Transverse colon (tissue), 3 donors: ENCODE measurements at regions not wholly inside any gene's neighbourhood (a gene's known extent, or its start where the extent isn't known, plus 50 kb on each side); places are given as distances from the start of the nearest gene placed in this dataset.

Experiments
- CTCF ChIP-seq, 5 experiments: fragments of 200-600 bp in 3 of 5; fragments of 450-650 bp in 2 of 5; sonication (generic) in 3 of 5; IDR thresholded peaks; 1 replicate in 2 of 5; 2 replicates in 3 of 5; pipeline ENCODE4 v1.5.1; 2016 to 2017; ENCODE audit warnings: antibody characterized with exemption in 5 of 5, inconsistent platforms in 3 of 5, mild to moderate bottlenecking in 2 of 5, moderate library complexity in 1 of 5
- EP300 ChIP-seq: sonication (generic); formaldehyde crosslinking; IDR thresholded peaks from one replicate; pipeline ENCODE4 v1.6.1; 2017; ENCODE audit warnings: antibody characterized with exemption, low read depth
- POLR2A ChIP-seq: fragments of 450-650 bp; IDR thresholded peaks from one replicate; pipeline ENCODE4 v1.6.1; 2016; ENCODE audit warnings: antibody characterized with exemption, mild to moderate bottlenecking, moderate library complexity

GRCh38 chr1:106960412-106960811, 96.1 kb upstream of the PRMT6 start:
- TF ChIP-seq CTCF (IDR thresholded peaks at IDR 0.05): no peak
- no peak for TF ChIP-seq EP300
- no peak for TF ChIP-seq POLR2A
